ENCODE measurements at regions not wholly inside any gene's neighbourhood (a gene's known extent, or its start where the extent isn't known, plus 50 kb on each side); places are given as distances from the start of the nearest gene placed in this dataset.
A peak's percentile ranks its signal among the peaks of the same experiment; 100 is the strongest.
"Not testable (repeated sequence)": the region's sequence is repeated elsewhere in the genome, so short reads cannot be mapped to it uniquely, and the experiment has no call there.

- no peak for DNase-seq
Measured at GRCh38 chr10:117457071-117457810, 82.0 kb upstream of the PDZD8 start.

- DNase-seq: no peak
Measured at GRCh38 chr10:117455346-117455745, 80.1 kb upstream of the PDZD8 start.

GRCh38 chr10:117454502-117454901, 79.3 kb upstream of the PDZD8 start:
- DNase-seq: no peak

- DNase-seq: not testable (repeated sequence)
Measured at GRCh38 chr10:117453484-117453883, 78.2 kb upstream of the PDZD8 start.

GRCh38 chr10:117450940-117451339, 75.7 kb upstream of the PDZD8 start:
- DNase-seq: no peak

- DNase-seq: no peak
Measured at GRCh38 chr10:117449636-117450035, 74.4 kb upstream of the PDZD8 start.

GRCh38 chr10:117448802-117449201, 73.6 kb upstream of the PDZD8 start:
- no peak for DNase-seq

GRCh38 chr10:117445992-117446391, 70.8 kb upstream of the PDZD8 start:
- DNase-seq: no peak

GRCh38 chr10:117444497-117445040, 69.3 kb upstream of the PDZD8 start:
- no peak for DNase-seq

GRCh38 chr10:117443686-117444041, 68.4 kb upstream of the PDZD8 start:
- no peak for DNase-seq

GRCh38 chr10:117442944-117443685, 67.9 kb upstream of the PDZD8 start:
- DNase-seq: peak; percentile 71

GRCh38 chr10:117442521-117442920, 67.3 kb upstream of the PDZD8 start:
- no peak for DNase-seq

- DNase-seq: no peak
Measured at GRCh38 chr10:117441812-117442443, 66.7 kb upstream of the PDZD8 start.

GRCh38 chr10:117441361-117441760, 66.1 kb upstream of the PDZD8 start:
- no peak for DNase-seq

- no peak for DNase-seq
Measured at GRCh38 chr10:117439243-117439912, 64.1 kb upstream of the PDZD8 start.

GRCh38 chr10:117432866-117433265, 57.6 kb upstream of the PDZD8 start:
- no peak for DNase-seq

GRCh38 chr10:117431160-117431559, 55.9 kb upstream of the PDZD8 start:
- no peak for DNase-seq

GRCh38 chr10:117430535-117430934, 55.3 kb upstream of the PDZD8 start:
- not testable (repeated sequence) for DNase-seq

- DNase-seq: no peak
Measured at GRCh38 chr10:117429643-117430265, 54.5 kb upstream of the PDZD8 start.

- DNase-seq: no peak
Measured at GRCh38 chr10:117427356-117427755, 52.1 kb upstream of the PDZD8 start.

- no peak for DNase-seq
Measured at GRCh38 chr10:117425974-117426566, 50.8 kb upstream of the PDZD8 start.

All from activated CD4-positive, alpha-beta T cell treated with anti-CD3 and anti-CD28 coated beads for 48 hours (primary cell).